Activated CD8-positive, alpha-beta T cell treated with anti-CD3 and anti-CD28 coated beads for 36 hours (primary cell): ENCODE measurements at regions not wholly inside any gene's neighbourhood (a gene's known extent, or its start where the extent isn't known, plus 50 kb on each side); places are given as distances from the start of the nearest gene placed in this dataset.

Source experiments
- ATAC-seq: fragments of 200-7000 bp; cut with Tn5 transposase; one replicate; pipeline ENCODE4 v1.10.0; 2021; ENCODE audit warnings: mild to moderate bottlenecking, moderate library complexity
- CTCF ChIA-PET: fragments of 350-600 bp; sonication (Branson Sonifier 250); formaldehyde crosslinking; loops from one replicate; lab custom pipeline; 2021; ENCODE audit warnings: antibody characterized with exemption; lab: Charles Lee
- POLR2A ChIA-PET: fragments of 350-600 bp; sonication (Branson Sonifier 250); formaldehyde crosslinking; loops from one replicate; lab custom pipeline; 2021; ENCODE audit warnings: antibody characterized with exemption; lab: Charles Lee
- DNase-seq: peaks from one replicate; pipeline ENCODE4 v3.0.0-alpha.2; 2020
- H3K27ac Mint-ChIP-seq: one replicate; pipeline ENCODE4 v1.8.0; 2021; ENCODE audit warnings: mild to moderate bottlenecking, mixed read lengths
- H3K27me3 Mint-ChIP-seq: one replicate; pipeline ENCODE4 v1.8.0; 2021; ENCODE audit warnings: mixed read lengths
- H3K36me3 Mint-ChIP-seq: one replicate; pipeline ENCODE4 v1.8.0; 2021; ENCODE audit warnings: low read depth, mixed read lengths
- H3K4me1 Mint-ChIP-seq: one replicate; pipeline ENCODE4 v1.8.0; 2021; ENCODE audit warnings: low read depth, mixed read lengths
- H3K4me3 Mint-ChIP-seq: one replicate; pipeline ENCODE4 v1.8.0; 2021; ENCODE audit warnings: mild to moderate bottlenecking, moderate library complexity, mixed read lengths
- H3K9me3 Mint-ChIP-seq: one replicate; pipeline ENCODE4 v1.8.0; 2021; ENCODE audit warnings: mixed read lengths
- CTCF ChIP-seq: fragments of 200-600 bp; IDR thresholded peaks from one replicate; pipeline ENCODE4 v1.8.0; 2022; ENCODE audit warnings: antibody characterized with exemption, mild to moderate bottlenecking
- intact Hi-C: fragments of 100-400 bp; cut with micrococcal nuclease; formaldehyde crosslinking; loops from one replicate; pipeline ENCODE4 v1.10.0; 2022

GRCh38 chr5:110366716-110367115, 359.8 kb downstream of the TMEM232 start:
- Mint-ChIP-seq H3K27ac (no peak overlapping the region), H3K4me3 (no peak overlapping the region), H3K9me3 (no peaks in the 10 kb centered on the region), H3K27me3 (no peaks in the 10 kb centered on the region), H3K4me1 (no peaks in the 10 kb centered on the region), H3K36me3 (no peaks in the 10 kb centered on the region)
- POLR2A ChIA-PET: no interaction called here
- no peak for ATAC-seq
- CTCF ChIA-PET: no interaction called here
- intact Hi-C loops: no loop called here
- TF ChIP-seq CTCF: no peak
- no peak for DNase-seq
